Central memory CD8-positive, alpha-beta T cell (primary cell): ENCODE measurements at regions not wholly inside any gene's neighbourhood (a gene's known extent, or its start where the extent isn't known, plus 50 kb on each side); places are given as distances from the start of the nearest gene placed in this dataset.
"Not testable (repeated sequence)": the region's sequence is repeated elsewhere in the genome, so short reads cannot be mapped to it uniquely, and the experiment has no call there.

Source experiments
- ATAC-seq: fragments of 150-1000 bp; cut with Tn5 transposase; replicated peaks from 2 replicates; pipeline ENCODE4 v1.10.0; 2022; ENCODE audit warnings: mild to moderate bottlenecking, moderate FRiP score, moderate number of reproducible peaks; ENCODE audit not compliant: poor library complexity, severe bottlenecking; ENCODE audit errors: extremely low read depth
- DNase-seq, 2 donors: peaks; one replicate each; pipeline ENCODE4 v3.0.0; 2021; ENCODE audit warnings: low spot score in 2 of 2
- H3K27ac Mint-ChIP-seq: one replicate; pipeline ENCODE4 v1.8.0; 2022; ENCODE audit warnings: low read depth, mild to moderate bottlenecking, moderate library complexity, mixed read lengths
- H3K27me3 Mint-ChIP-seq: one replicate; pipeline ENCODE4 v1.8.0; 2022; ENCODE audit warnings: mixed read lengths
- H3K36me3 Mint-ChIP-seq: one replicate; pipeline ENCODE4 v1.8.0; 2022; ENCODE audit warnings: mild to moderate bottlenecking, moderate library complexity, mixed read lengths; ENCODE audit not compliant: insufficient read depth
- H3K4me1 Mint-ChIP-seq: one replicate; pipeline ENCODE4 v1.8.0; 2022; ENCODE audit warnings: mixed read lengths
- H3K4me3 Mint-ChIP-seq: one replicate; pipeline ENCODE4 v1.8.0; 2022; ENCODE audit warnings: mild to moderate bottlenecking, moderate library complexity, mixed read lengths
- H3K9me3 Mint-ChIP-seq: one replicate; pipeline ENCODE4 v1.8.0; 2022; ENCODE audit warnings: mixed read lengths

DNA sequence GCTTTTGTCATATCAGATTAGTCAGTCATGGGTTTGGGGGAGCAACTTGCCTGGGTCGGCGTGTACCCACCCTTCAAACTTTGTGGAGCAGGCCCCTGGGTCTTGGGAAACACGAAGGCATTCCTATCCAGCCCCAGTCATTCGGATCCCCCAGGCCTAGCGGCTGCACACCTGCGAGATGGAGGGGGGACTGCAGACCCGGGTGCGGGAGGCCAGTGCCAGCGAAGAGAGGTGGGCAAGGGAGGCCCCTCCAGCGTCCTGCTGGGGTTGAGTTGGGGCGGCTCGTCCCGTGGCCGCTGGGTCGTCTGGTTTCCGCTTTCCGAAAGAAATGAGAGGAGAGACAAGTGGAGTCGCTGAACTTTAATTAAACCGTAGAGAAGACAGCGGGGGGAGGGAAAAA is 112.2 kb upstream of the FOXD4L5 start:
- not testable (repeated sequence) for H3K27me3 Mint-ChIP-seq, H3K4me3 Mint-ChIP-seq, H3K27ac Mint-ChIP-seq, H3K4me1 Mint-ChIP-seq, H3K36me3 Mint-ChIP-seq, ATAC-seq, DNase-seq
- peaks cover 17% of the 10 kb centered on the region for H3K9me3 Mint-ChIP-seq

- H3K36me3 Mint-ChIP-seq, DNase-seq, H3K27ac Mint-ChIP-seq, H3K4me3 Mint-ChIP-seq, H3K27me3 Mint-ChIP-seq, ATAC-seq, H3K4me1 Mint-ChIP-seq: not testable (repeated sequence)
- H3K9me3 Mint-ChIP-seq = peaks cover 16% of the 10 kb centered on the region
Observed at GRCh38 chr9:65396601-65397000, 111.6 kb upstream of the FOXD4L5 start.

DNA sequence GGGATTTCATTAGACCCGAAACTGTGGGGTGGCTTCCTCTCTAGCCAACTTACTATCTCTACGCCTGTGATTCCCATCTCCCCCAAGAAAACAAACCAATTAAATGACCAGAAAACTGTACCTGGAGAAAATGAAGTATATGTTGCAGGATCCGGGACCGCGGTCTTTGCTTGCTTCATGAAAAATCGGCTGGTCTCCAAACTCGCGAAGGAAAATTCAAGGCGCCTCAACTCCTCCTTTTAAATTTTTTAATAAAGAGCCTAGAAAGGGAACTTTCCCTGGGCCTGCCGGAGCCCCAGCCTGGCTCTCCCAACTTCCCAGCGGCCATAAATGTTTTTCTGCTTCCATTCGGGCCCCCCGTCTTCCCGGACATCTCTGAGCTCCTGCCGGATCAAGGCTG is 110.8 kb upstream of the FOXD4L5 start:
- not testable (repeated sequence) for ATAC-seq, DNase-seq, H3K36me3 Mint-ChIP-seq, H3K27ac Mint-ChIP-seq, H3K4me1 Mint-ChIP-seq, H3K27me3 Mint-ChIP-seq, H3K4me3 Mint-ChIP-seq
- H3K9me3 Mint-ChIP-seq = peaks cover 22% of the 10 kb centered on the region

DNA sequence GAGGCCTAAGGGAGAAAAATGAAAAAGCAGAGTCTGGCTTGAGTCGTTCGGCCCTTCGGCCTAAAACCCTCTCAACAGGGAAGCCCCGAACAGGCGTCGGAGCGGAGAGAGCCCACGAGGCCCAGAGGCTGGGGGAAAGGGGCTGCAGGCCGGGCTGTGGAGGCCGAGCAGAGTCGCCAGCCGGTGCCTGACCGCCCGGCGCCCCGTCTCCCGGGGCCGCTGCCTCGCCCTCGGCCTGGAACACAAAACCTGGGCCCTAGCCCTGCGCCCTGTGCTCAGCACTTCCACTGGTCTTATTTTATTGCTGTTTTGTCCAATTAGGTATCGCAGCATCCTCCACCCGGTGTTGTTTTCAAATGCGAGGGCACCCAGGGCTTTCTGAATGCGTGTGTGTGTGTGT is 110.1 kb upstream of the FOXD4L5 start:
- not testable (repeated sequence) for H3K36me3 Mint-ChIP-seq, H3K4me3 Mint-ChIP-seq, DNase-seq, H3K27ac Mint-ChIP-seq, H3K4me1 Mint-ChIP-seq, ATAC-seq, H3K27me3 Mint-ChIP-seq
- H3K9me3 Mint-ChIP-seq = peaks cover 22% of the 10 kb centered on the region

DNA sequence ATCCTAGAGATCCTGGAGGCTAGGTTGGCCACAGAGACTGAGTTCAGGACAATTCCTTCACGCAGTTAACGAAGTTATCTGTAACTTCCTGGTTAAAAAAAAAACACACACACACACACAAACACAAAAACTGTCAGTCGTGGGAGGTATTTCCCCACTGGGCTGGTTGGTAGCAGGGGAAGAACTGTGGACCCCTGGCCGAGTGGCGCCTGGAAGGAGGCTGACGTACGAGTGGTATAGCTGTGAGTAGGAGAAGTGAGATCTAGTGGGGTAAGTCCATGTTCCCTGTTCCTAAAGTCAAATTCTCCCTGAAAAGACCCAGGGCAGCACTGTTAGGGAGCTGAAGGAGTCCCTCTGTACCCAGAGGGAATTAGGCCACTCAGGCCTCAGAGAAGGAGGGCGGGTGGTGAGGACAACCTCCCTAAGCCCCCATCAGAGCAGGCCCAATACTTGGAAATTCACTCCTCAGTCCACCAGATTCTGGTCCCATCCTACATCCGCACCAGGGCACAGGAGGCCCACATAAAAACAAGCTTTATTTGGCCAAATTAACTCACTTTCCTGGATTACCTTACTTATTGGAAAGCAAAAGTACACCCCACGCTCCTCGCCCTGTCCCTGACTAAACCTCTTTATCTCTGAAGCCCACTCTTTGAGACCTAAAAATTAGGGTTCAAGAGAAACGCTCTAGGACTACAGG is 108.3 kb upstream of the FOXD4L5 start:
- H3K4me3 Mint-ChIP-seq, H3K4me1 Mint-ChIP-seq, H3K27ac Mint-ChIP-seq, ATAC-seq, H3K36me3 Mint-ChIP-seq, H3K27me3 Mint-ChIP-seq, DNase-seq: not testable (repeated sequence)
- H3K9me3 Mint-ChIP-seq = peaks cover 28% of the 10 kb centered on the region

DNA sequence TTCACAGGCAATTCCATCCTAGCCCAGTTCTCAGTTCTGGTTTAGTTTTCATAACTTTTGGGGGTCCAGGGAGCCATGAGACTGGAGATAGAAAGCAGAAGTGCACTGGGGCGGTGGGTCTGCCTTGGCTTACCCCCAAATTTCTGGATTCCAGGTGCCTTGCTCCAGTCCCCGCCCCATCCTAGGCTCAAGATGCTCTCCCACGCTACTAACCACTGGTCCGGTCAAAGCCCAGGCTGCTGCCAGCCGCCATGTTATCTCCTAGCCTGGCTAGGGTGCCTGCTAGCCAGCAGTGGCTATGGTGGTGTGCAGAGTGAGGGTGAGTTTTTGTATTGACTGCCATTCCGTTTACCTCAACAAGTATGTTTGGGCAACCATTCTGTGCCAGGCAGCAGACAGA is 107.6 kb upstream of the FOXD4L5 start:
- not testable (repeated sequence) for H3K4me3 Mint-ChIP-seq, ATAC-seq, H3K27me3 Mint-ChIP-seq

DNA sequence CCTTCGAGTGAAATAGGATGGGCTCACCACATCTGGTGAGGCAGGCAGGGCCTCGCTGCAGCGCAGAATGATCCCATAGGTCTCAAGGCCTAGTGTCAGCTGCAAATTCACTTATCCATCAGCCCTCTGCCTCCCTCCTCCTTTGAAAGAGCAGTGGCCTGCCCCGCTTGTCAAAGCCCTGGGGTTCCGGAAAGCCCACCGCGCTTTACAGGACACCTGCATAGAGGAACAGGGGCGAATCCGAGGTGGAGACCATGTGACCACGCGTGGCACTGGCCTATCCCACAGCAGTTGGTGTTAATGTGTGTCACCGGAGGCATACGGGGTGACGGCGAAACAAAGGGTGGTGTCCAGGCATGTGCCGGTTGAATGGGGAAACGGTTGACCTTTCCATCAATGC is 104.7 kb upstream of the FOXD4L5 start:
- H3K27ac Mint-ChIP-seq, H3K27me3 Mint-ChIP-seq, ATAC-seq, H3K36me3 Mint-ChIP-seq, H3K4me1 Mint-ChIP-seq, H3K4me3 Mint-ChIP-seq: not testable (repeated sequence)
- peak in 1 of 2 donors; percentile 39 for DNase-seq
- peaks cover 23% of the 10 kb centered on the region for H3K9me3 Mint-ChIP-seq

More for the DNA sequence above, 107.6 kb upstream of the FOXD4L5 start:
- H3K27ac Mint-ChIP-seq, DNase-seq, H3K36me3 Mint-ChIP-seq, H3K4me1 Mint-ChIP-seq: not testable (repeated sequence)
- H3K9me3 Mint-ChIP-seq = peaks cover 24% of the 10 kb centered on the region

GRCh38 chr9:65389216-65389615 is 104.2 kb upstream of the FOXD4L5 start:
- H3K4me1 Mint-ChIP-seq, H3K27me3 Mint-ChIP-seq, H3K36me3 Mint-ChIP-seq, ATAC-seq, H3K27ac Mint-ChIP-seq, H3K4me3 Mint-ChIP-seq, DNase-seq: not testable (repeated sequence)
- peaks cover 23% of the 10 kb centered on the region for H3K9me3 Mint-ChIP-seq

GRCh38 chr9:65386699-65387098 is 101.7 kb upstream of the FOXD4L5 start:
- ATAC-seq = peak; percentile 82
- peak; percentile 22 to 54 for DNase-seq
- H3K36me3 Mint-ChIP-seq, H3K27me3 Mint-ChIP-seq, H3K27ac Mint-ChIP-seq, H3K4me1 Mint-ChIP-seq: not testable (repeated sequence)
- Mint-ChIP-seq H3K9me3 (peaks cover 28% of the 10 kb centered on the region), H3K4me3 (peak overlapping the region; percentile 50)

- not testable (repeated sequence) for H3K27me3 Mint-ChIP-seq, H3K36me3 Mint-ChIP-seq, H3K4me1 Mint-ChIP-seq, H3K27ac Mint-ChIP-seq, H3K4me3 Mint-ChIP-seq, DNase-seq, ATAC-seq
- H3K9me3 Mint-ChIP-seq = peaks cover 26% of the 10 kb centered on the region
Observed at GRCh38 chr9:65386191-65386590, 101.2 kb upstream of the FOXD4L5 start.

DNA sequence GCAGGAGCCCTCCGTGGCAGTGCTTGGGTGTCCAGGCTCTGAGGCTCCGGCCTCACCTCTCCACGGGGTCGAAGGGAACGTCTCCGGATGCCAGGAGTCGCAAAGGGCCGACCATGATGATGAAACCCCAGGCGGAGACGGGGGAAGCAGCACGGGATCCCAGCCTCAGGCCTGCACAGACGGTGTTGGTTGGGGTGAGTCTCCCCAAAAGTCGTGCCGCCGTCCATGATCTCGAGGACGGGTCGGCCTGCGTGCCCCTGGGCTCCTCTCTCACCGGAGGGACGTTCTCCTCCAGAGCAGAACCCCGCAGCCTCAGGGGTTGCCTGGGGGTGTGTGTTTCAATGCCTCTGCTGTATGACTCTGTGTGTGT is 100.6 kb upstream of the FOXD4L5 start:
- H3K27ac Mint-ChIP-seq, H3K27me3 Mint-ChIP-seq, H3K36me3 Mint-ChIP-seq, H3K4me1 Mint-ChIP-seq, H3K4me3 Mint-ChIP-seq, ATAC-seq, DNase-seq: not testable (repeated sequence)
- H3K9me3 Mint-ChIP-seq = peaks cover 22% of the 10 kb centered on the region

GRCh38 chr9:65384759-65385654 is 100.0 kb upstream of the FOXD4L5 start:
- H3K9me3 Mint-ChIP-seq = peaks cover 22% of the 10 kb centered on the region
- not testable (repeated sequence) for H3K36me3 Mint-ChIP-seq, H3K4me1 Mint-ChIP-seq, DNase-seq, H3K27ac Mint-ChIP-seq, H3K4me3 Mint-ChIP-seq, ATAC-seq, H3K27me3 Mint-ChIP-seq

- H3K27me3 Mint-ChIP-seq, H3K4me1 Mint-ChIP-seq: not testable (repeated sequence)
- H3K9me3 Mint-ChIP-seq = peaks cover 16% of the 10 kb centered on the region
Observed at GRCh38 chr9:65384066-65384465, 99.1 kb upstream of the FOXD4L5 start.

More at GRCh38 chr9:65384066-65384465, 99.1 kb upstream of the FOXD4L5 start:
- not testable (repeated sequence) for H3K27ac Mint-ChIP-seq, H3K4me3 Mint-ChIP-seq, H3K36me3 Mint-ChIP-seq, DNase-seq, ATAC-seq
